Mucosa of rectum (tissue), 2 donors: ENCODE measurements at regions not wholly inside any gene's neighbourhood (a gene's known extent, or its start where the extent isn't known, plus 50 kb on each side); places are given as distances from the start of the nearest gene placed in this dataset.
"Not testable (repeated sequence)": the region's sequence is repeated elsewhere in the genome, so short reads cannot be mapped to it uniquely, and the experiment has no call there.

ENCODE experiments used
- H3K27ac ChIP-seq, 2 donors: one replicate each; pipeline ENCODE4 v1.7.0; 2013; ENCODE audit warnings: inconsistent platforms in 2 of 2, low read depth in 2 of 2, low read length in 2 of 2
- H3K27me3 ChIP-seq, 2 donors: one replicate each; pipeline ENCODE4 v1.7.0; 2013; ENCODE audit warnings: low read length in 2 of 2; ENCODE audit not compliant: control insufficient read depth in 2 of 2, insufficient read depth in 2 of 2
- H3K36me3 ChIP-seq, 2 donors: one replicate each; pipeline ENCODE4 v1.7.0; 2013; ENCODE audit warnings: low read length in 2 of 2; ENCODE audit not compliant: control insufficient read depth in 2 of 2, insufficient read depth in 2 of 2
- H3K4me1 ChIP-seq, 2 donors: one replicate each; pipeline ENCODE4 v1.7.0; 2013; ENCODE audit warnings: low read length in 2 of 2, mild to moderate bottlenecking in 1 of 2; ENCODE audit not compliant: control insufficient read depth in 2 of 2, insufficient read depth in 2 of 2
- H3K4me3 ChIP-seq, 2 donors: one replicate each; pipeline ENCODE4 v1.7.0; 2013; ENCODE audit warnings: low read length in 2 of 2
- H3K9ac ChIP-seq, 2 donors: one replicate each; pipeline ENCODE4 v1.7.0; 2013; ENCODE audit warnings: low read length in 2 of 2, low read depth in 1 of 2, mild to moderate bottlenecking in 1 of 2
- H3K9me3 ChIP-seq, 2 donors: one replicate each; pipeline ENCODE4 v1.7.0; 2013; ENCODE audit warnings: low read length in 2 of 2; ENCODE audit not compliant: control insufficient read depth in 2 of 2
- donor health status: healthy.
- donor health status: Normal muscosa, but diverticular disease.

GRCh38 chr9:30536494-30536893 is 1847.9 kb upstream of the ACO1 start:
- no peaks in the 10 kb centered on the region for H3K36me3 ChIP-seq
- no peak overlapping the region for H3K9ac ChIP-seq
- no peak overlapping the region for H3K27ac ChIP-seq
- no peaks in the 10 kb centered on the region for H3K9me3 ChIP-seq
- no peaks in the 10 kb centered on the region for H3K4me1 ChIP-seq
- no peak overlapping the region for H3K4me3 ChIP-seq
- H3K27me3 ChIP-seq, result no peaks in the 10 kb centered on the region

GRCh38 chr9:30539696-30540095 is 1844.7 kb upstream of the ACO1 start:
- not testable (repeated sequence) for H3K4me3 ChIP-seq, H3K9ac ChIP-seq, H3K9me3 ChIP-seq, H3K27ac ChIP-seq, H3K36me3 ChIP-seq, H3K27me3 ChIP-seq, H3K4me1 ChIP-seq

- no peaks in the 10 kb centered on the region for H3K36me3 ChIP-seq
- H3K9ac ChIP-seq, result no peak overlapping the region
- no peaks in the 10 kb centered on the region for H3K27me3 ChIP-seq
- H3K4me3 ChIP-seq, result no peak overlapping the region
- H3K9me3 ChIP-seq, result no peaks in the 10 kb centered on the region
- no peaks in the 10 kb centered on the region for H3K4me1 ChIP-seq
- H3K27ac ChIP-seq, result no peak overlapping the region
Observed at GRCh38 chr9:30574355-30575151, 1809.9 kb upstream of the ACO1 start.

GRCh38 chr9:30575218-30575617 is 1809.2 kb upstream of the ACO1 start:
- Histone ChIP-seq H3K4me1 (no peaks in the 10 kb centered on the region), H3K9me3 (no peaks in the 10 kb centered on the region), H3K27me3 (no peaks in the 10 kb centered on the region), H3K4me3 (no peak overlapping the region), H3K9ac (no peak overlapping the region), H3K36me3 (no peaks in the 10 kb centered on the region), H3K27ac (no peak overlapping the region)

GRCh38 chr9:30575691-30576090 is 1808.8 kb upstream of the ACO1 start:
- no peak overlapping the region for H3K4me3 ChIP-seq
- H3K27me3 ChIP-seq, result no peaks in the 10 kb centered on the region
- H3K27ac ChIP-seq, result no peak overlapping the region
- no peak overlapping the region for H3K9ac ChIP-seq
- H3K4me1 ChIP-seq, result no peaks in the 10 kb centered on the region
- no peaks in the 10 kb centered on the region for H3K36me3 ChIP-seq
- no peaks in the 10 kb centered on the region for H3K9me3 ChIP-seq

- H3K9ac ChIP-seq, result no peak overlapping the region
- no peaks in the 10 kb centered on the region for H3K36me3 ChIP-seq
- no peaks in the 10 kb centered on the region for H3K27me3 ChIP-seq
- H3K9me3 ChIP-seq, result no peaks in the 10 kb centered on the region
- no peak overlapping the region for H3K27ac ChIP-seq
- H3K4me3 ChIP-seq, result no peak overlapping the region
- H3K4me1 ChIP-seq, result no peaks in the 10 kb centered on the region
Observed at GRCh38 chr9:30579810-30580209, 1804.6 kb upstream of the ACO1 start.

GRCh38 chr9:30582240-30582639 is 1802.2 kb upstream of the ACO1 start:
- H3K36me3 ChIP-seq, result no peaks in the 10 kb centered on the region
- no peaks in the 10 kb centered on the region for H3K9me3 ChIP-seq
- no peak overlapping the region for H3K27ac ChIP-seq

GRCh38 chr9:30584559-30584958 is 1799.9 kb upstream of the ACO1 start:
- H3K4me1 ChIP-seq, result no peaks in the 10 kb centered on the region
- no peak overlapping the region for H3K9ac ChIP-seq
- no peaks in the 10 kb centered on the region for H3K9me3 ChIP-seq
- H3K36me3 ChIP-seq, result no peaks in the 10 kb centered on the region
- no peak overlapping the region for H3K27ac ChIP-seq
- no peaks in the 10 kb centered on the region for H3K27me3 ChIP-seq
- H3K4me3 ChIP-seq, result no peak overlapping the region

More at GRCh38 chr9:30582240-30582639, 1802.2 kb upstream of the ACO1 start:
- Histone ChIP-seq H3K9ac (no peak overlapping the region), H3K27me3 (no peaks in the 10 kb centered on the region), H3K4me3 (no peak overlapping the region), H3K4me1 (no peaks in the 10 kb centered on the region)

GRCh38 chr9:30591461-30591860 is 1793.0 kb upstream of the ACO1 start:
- H3K4me3 ChIP-seq, result no peak overlapping the region
- no peaks in the 10 kb centered on the region for H3K36me3 ChIP-seq
- no peaks in the 10 kb centered on the region for H3K9me3 ChIP-seq
- no peaks in the 10 kb centered on the region for H3K27me3 ChIP-seq
- H3K4me1 ChIP-seq, result no peaks in the 10 kb centered on the region
- no peak overlapping the region for H3K27ac ChIP-seq
- no peak overlapping the region for H3K9ac ChIP-seq

GRCh38 chr9:30597608-30598007 is 1786.8 kb upstream of the ACO1 start:
- H3K9ac ChIP-seq, result no peak overlapping the region
- no peak overlapping the region for H3K27ac ChIP-seq
- no peaks in the 10 kb centered on the region for H3K27me3 ChIP-seq
- H3K4me3 ChIP-seq, result no peak overlapping the region
- H3K4me1 ChIP-seq, result no peaks in the 10 kb centered on the region
- no peaks in the 10 kb centered on the region for H3K36me3 ChIP-seq
- H3K9me3 ChIP-seq, result no peaks in the 10 kb centered on the region
